Lower leg skin (tissue), 4 donors: ENCODE measurements at regions not wholly inside any gene's neighbourhood (a gene's known extent, or its start where the extent isn't known, plus 50 kb on each side); places are given as distances from the start of the nearest gene placed in this dataset.

Source experiments
- DNase-seq, 2 donors: peaks; one replicate each; pipeline ENCODE4 v3.0.0-alpha.2; 2019; ENCODE audit warnings: low spot score in 2 of 2
- H3K4me3 ChIP-seq: fragments of 200-600 bp; sonication (generic); 2 replicates; pipeline ENCODE4 v1.5.1; 2017; ENCODE audit warnings: mild to moderate bottlenecking, low read depth; ENCODE audit not compliant: poor library complexity, severe bottlenecking
- CTCF ChIP-seq, 3 donors: fragments of 450-650 bp; IDR thresholded peaks; one replicate each; pipeline ENCODE4 v1.5.1; 2016; ENCODE audit warnings: antibody characterized with exemption in 3 of 3, mild to moderate bottlenecking in 3 of 3, moderate library complexity in 2 of 3
- POLR2A ChIP-seq, 2 donors: fragments of 450-650 bp; IDR thresholded peaks; one replicate each; pipeline ENCODE4 v1.6.1; 2016 to 2017; ENCODE audit warnings: antibody characterized with exemption in 2 of 2, mild to moderate bottlenecking in 1 of 2, moderate library complexity in 1 of 2
- WGBS, 2 donors: methylation state at CpG; one replicate each; pipeline ENCODE4 v1.1.5; 2018; 5-methylcytosine and 5-hydroxymethylcytosine counted together
- intact Hi-C: fragments of 100-400 bp; cut with DNase I; formaldehyde crosslinking; loops from one replicate; pipeline ENCODE4 v1.15.0; 2023; ENCODE audit warnings: low total_unique reads

- intact Hi-C loops: no loop called here
- H3K4me3 ChIP-seq: no peak overlapping the region
- no peak for TF ChIP-seq POLR2A (IDR thresholded peaks at IDR 0.05)
- TF ChIP-seq CTCF (IDR thresholded peaks at IDR 0.05): no peak
- 71 to 76% methylated on average over 3 of the region's 3 CpGs for WGBS, 2 donors
- DNase-seq: no peak
Measured at GRCh38 chr18:25873833-25874232, 216.6 kb downstream of the SS18 start.

- intact Hi-C loops: no loop called here
- DNase-seq: no peak
- no peak for TF ChIP-seq CTCF (IDR thresholded peaks at IDR 0.05)
- TF ChIP-seq POLR2A (IDR thresholded peaks at IDR 0.05): no peak
- no peak overlapping the region for H3K4me3 ChIP-seq
- WGBS, 2 donors: 45 to 47% methylated on average over 3 of the region's 3 CpGs
Measured at GRCh38 chr18:25866331-25866730, 224.1 kb downstream of the SS18 start.

DNA sequence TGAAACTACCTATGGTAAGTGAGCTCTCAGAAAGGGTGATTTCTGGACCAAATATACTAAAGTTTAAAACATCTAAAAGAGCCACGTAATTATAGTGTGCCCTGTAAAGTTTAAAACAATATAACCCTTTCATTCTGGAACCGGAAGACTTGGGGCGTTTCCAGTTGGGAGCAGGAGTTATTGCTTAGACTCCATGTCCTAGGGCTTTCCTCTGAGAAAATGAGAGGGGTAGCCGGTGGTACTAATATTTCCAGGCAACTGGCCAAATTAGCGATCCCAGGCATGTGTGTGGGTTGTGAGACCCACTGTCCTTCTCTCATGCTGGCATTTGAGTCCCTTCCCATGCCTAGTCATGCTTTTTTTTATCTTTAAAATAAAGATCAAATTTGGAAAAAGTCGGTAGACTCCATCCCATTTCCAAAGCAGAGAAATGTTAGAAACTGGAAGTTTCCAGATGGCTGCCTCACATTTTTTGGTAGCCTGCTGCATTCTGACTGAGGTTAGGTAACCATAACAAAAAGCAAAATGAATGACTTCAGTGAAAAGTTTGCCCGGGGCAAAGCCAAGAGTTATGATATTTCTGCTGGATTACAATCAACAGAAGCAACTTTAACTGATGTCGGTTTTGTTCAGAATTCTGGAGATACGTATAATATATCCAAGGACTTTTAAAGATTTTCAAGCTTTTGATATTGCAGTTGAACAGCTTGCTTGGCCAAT lies 227.4 kb downstream of the SS18 start:
- WGBS, 2 donors: 36 to 37% methylated on average over 9 of the region's 9 CpGs
- TF ChIP-seq POLR2A (IDR thresholded peaks at IDR 0.05) (no peak), CTCF (IDR thresholded peaks at IDR 0.05) (no peak)
- no peak for DNase-seq
- intact Hi-C loops: no loop called here
- no peak overlapping the region for H3K4me3 ChIP-seq

GRCh38 chr18:25853691-25854433 lies 236.6 kb downstream of the SS18 start:
- DNase-seq: no peak
- WGBS, 2 donors: 87 to 94% methylated on average over 7 of the region's 7 CpGs
- intact Hi-C loops: no loop called here
- no peak overlapping the region for H3K4me3 ChIP-seq
- no peak for TF ChIP-seq POLR2A (IDR thresholded peaks at IDR 0.05)
- TF ChIP-seq CTCF (IDR thresholded peaks at IDR 0.05): no peak

- intact Hi-C loops: no loop called here
- no peak overlapping the region for H3K4me3 ChIP-seq
- 90 to 94% methylated on average over 3 of the region's 3 CpGs for WGBS, 2 donors
Measured at GRCh38 chr18:25843791-25844190, 246.6 kb downstream of the SS18 start.

More at GRCh38 chr18:25843791-25844190, 246.6 kb downstream of the SS18 start:
- TF ChIP-seq POLR2A (IDR thresholded peaks at IDR 0.05) (no peak), CTCF (IDR thresholded peaks at IDR 0.05) (no peak)
- no peak for DNase-seq
